K562 (cell line): ENCODE measurements at regions not wholly inside any gene's neighbourhood (a gene's known extent, or its start where the extent isn't known, plus 50 kb on each side); places are given as distances from the start of the nearest gene placed in this dataset.

Experiments
- CEBPB ChIP-seq: fragments of 450-650 bp; IDR thresholded peaks from 2 replicates; pipeline ENCODE4 v1.6.1; 2016; ENCODE audit warnings: missing genetic modification characterization, missing compliant biosample characterization
- MEIS2 ChIP-seq: fragments of 450-650 bp; IDR thresholded peaks from 2 replicates; pipeline ENCODE4 v1.6.1; 2014; ENCODE audit warnings: mild to moderate bottlenecking; ENCODE audit not compliant: partially characterized antibody
- PBX2 ChIP-seq, 2 experiments: IDR thresholded peaks in 1 of 2; conservative IDR thresholded peaks in 1 of 2; 2 replicates each; pipeline ENCODE4 v1.6.1; 2016; ENCODE audit warnings: low read depth in 2 of 2, mild to moderate bottlenecking in 1 of 2, missing compliant biosample characterization in 1 of 2, missing genetic modification characterization in 1 of 2, moderate library complexity in 1 of 2
- SMAD4 ChIP-seq: fragments of 250-450 bp; sonication (Bioruptor Pico); conservative IDR thresholded peaks from 2 replicates; pipeline ENCODE4 v1.8.0; 2021; ENCODE audit warnings: inconsistent platforms, mild to moderate bottlenecking, moderate library complexity
- ZBTB34 ChIP-seq: fragments of 250-450 bp; sonication (Bioruptor Pico); IDR thresholded peaks from 2 replicates; pipeline ENCODE4 v1.8.0; 2021; ENCODE audit warnings: mild to moderate bottlenecking, moderate library complexity
- ZBTB40 ChIP-seq, 2 experiments: fragments of 450-650 bp in 1 of 2; sonication (generic) in 1 of 2; formaldehyde crosslinking in 1 of 2; IDR thresholded peaks; 2 replicates each; pipeline versions ENCODE4 v1.7.1 to v1.9.0; 2016 to 2022; ENCODE audit warnings: inconsistent platforms in 1 of 2, mild to moderate bottlenecking in 1 of 2, missing genetic modification reagents in 1 of 2
- ZNF316 ChIP-seq: fragments of 450-650 bp; IDR thresholded peaks from 2 replicates; pipeline ENCODE4 v1.6.1; 2016
- ZNF655 ChIP-seq: fragments of 250-450 bp; sonication (Bioruptor Pico); IDR thresholded peaks from 2 replicates; pipeline ENCODE4 v1.5.0; 2021

- TF ChIP-seq PBX2 (CRISPR knock-in tag; IDR thresholded peaks at IDR 0.05; ENCODE audit: low read depth) (no peak), PBX2 (tag; conservative IDR thresholded peaks at IDR 0.05; ENCODE audit: low read depth) (peak; percentile 86), MEIS2 (peak; percentile 85), CEBPB (tag) (peak; percentile 71), ZBTB34 (CRISPR knock-in tag) (no peak), ZNF316 (no peak), SMAD4 (no peak), ZNF655 (CRISPR knock-in tag) (no peak), ZBTB40 (IDR thresholded peaks at IDR 0.05) (no peak), ZBTB40 (CRISPR knock-in tag; IDR thresholded peaks at IDR 0.05) (no peak)
These were observed 293.4 kb upstream of the MME start (continued) for GRCh38 chr3:154786724-154787123.
